HUES6 (cell line): ENCODE measurements at regions not wholly inside any gene's neighbourhood (a gene's known extent, or its start where the extent isn't known, plus 50 kb on each side); places are given as distances from the start of the nearest gene placed in this dataset.

ENCODE experiments used
- H3K27ac ChIP-seq: 2 replicates; pipeline ENCODE4 v1.7.0; 2013; ENCODE audit warnings: low read depth, mild to moderate bottlenecking, low read length, inconsistent platforms
- H3K27me3 ChIP-seq: 2 replicates; pipeline ENCODE4 v1.6.1; 2013; ENCODE audit warnings: low read length; ENCODE audit not compliant: control insufficient read depth, insufficient read depth
- H3K36me3 ChIP-seq: 2 replicates; pipeline ENCODE4 v1.6.1; 2013; ENCODE audit warnings: low read length; ENCODE audit not compliant: control insufficient read depth, insufficient read depth
- H3K4me1 ChIP-seq: 2 replicates; pipeline ENCODE4 v1.6.1; 2013; ENCODE audit warnings: low read length; ENCODE audit not compliant: control insufficient read depth, insufficient read depth
- H3K4me3 ChIP-seq: 2 replicates; pipeline ENCODE4 v1.5.1; 2013; ENCODE audit warnings: low read depth, low read length
- H3K9ac ChIP-seq: one replicate; pipeline ENCODE4 v1.6.1; 2013; ENCODE audit warnings: mild to moderate bottlenecking, low read length
- H3K9me3 ChIP-seq: 2 replicates; pipeline ENCODE4 v1.6.1; 2013; ENCODE audit warnings: low read depth, low read length; ENCODE audit not compliant: control insufficient read depth, insufficient read depth

GRCh38 chr2:125125902-125126301, 1100.8 kb downstream of the CNTNAP5 start:
- Histone ChIP-seq H3K27me3 (no peaks in the 10 kb centered on the region), H3K27ac (no peak overlapping the region), H3K36me3 (no peaks in the 10 kb centered on the region), H3K4me3 (no peak overlapping the region), H3K4me1 (no peaks in the 10 kb centered on the region), H3K9ac (no peak overlapping the region), H3K9me3 (no peaks in the 10 kb centered on the region)

GRCh38 chr2:125160947-125161346, 1135.9 kb downstream of the CNTNAP5 start:
- Histone ChIP-seq H3K4me1 (no peaks in the 10 kb centered on the region), H3K9ac (no peak overlapping the region), H3K4me3 (no peak overlapping the region), H3K36me3 (no peaks in the 10 kb centered on the region), H3K27me3 (no peaks in the 10 kb centered on the region), H3K27ac (no peak overlapping the region), H3K9me3 (no peaks in the 10 kb centered on the region)

GRCh38 chr2:125167152-125167551, 1142.1 kb downstream of the CNTNAP5 start:
- H3K9me3 ChIP-seq = no peaks in the 10 kb centered on the region
- no peak overlapping the region for H3K27ac ChIP-seq
- no peaks in the 10 kb centered on the region for H3K4me1 ChIP-seq
- no peaks in the 10 kb centered on the region for H3K27me3 ChIP-seq
- H3K36me3 ChIP-seq = no peaks in the 10 kb centered on the region
- no peak overlapping the region for H3K4me3 ChIP-seq
- H3K9ac ChIP-seq = no peak overlapping the region

- H3K27ac ChIP-seq = no peak overlapping the region
- H3K4me1 ChIP-seq = no peaks in the 10 kb centered on the region
- no peaks in the 10 kb centered on the region for H3K36me3 ChIP-seq
- no peaks in the 10 kb centered on the region; the same call in 1 of the 2 replicates for H3K9me3 ChIP-seq
- H3K4me3 ChIP-seq = no peak overlapping the region
- H3K9ac ChIP-seq = no peak overlapping the region
- no peaks in the 10 kb centered on the region for H3K27me3 ChIP-seq
These were observed 1142.7 kb downstream of the CNTNAP5 start for GRCh38 chr2:125167820-125168219.

GRCh38 chr2:125168442-125168841, 1143.4 kb downstream of the CNTNAP5 start:
- Histone ChIP-seq H3K27ac (no peak overlapping the region), H3K4me3 (no peak overlapping the region), H3K4me1 (no peaks in the 10 kb centered on the region), H3K36me3 (no peaks in the 10 kb centered on the region), H3K9ac (no peak overlapping the region), H3K27me3 (no peaks in the 10 kb centered on the region), H3K9me3 (no peaks in the 10 kb centered on the region; the same call in 1 of the 2 replicates)

GRCh38 chr2:125169022-125169763, 1144.1 kb downstream of the CNTNAP5 start:
- Histone ChIP-seq H3K36me3 (no peaks in the 10 kb centered on the region), H3K9ac (no peak overlapping the region), H3K4me1 (no peaks in the 10 kb centered on the region), H3K27ac (no peak overlapping the region), H3K27me3 (no peaks in the 10 kb centered on the region), H3K9me3 (peaks cover 3% of the 10 kb centered on the region; the same call in 1 of the 2 replicates), H3K4me3 (no peak overlapping the region)

- Histone ChIP-seq H3K9me3 (peaks cover 3% of the 10 kb centered on the region; the same call in 1 of the 2 replicates), H3K36me3 (no peaks in the 10 kb centered on the region), H3K27ac (no peak overlapping the region), H3K9ac (no peak overlapping the region), H3K27me3 (no peaks in the 10 kb centered on the region), H3K4me1 (no peaks in the 10 kb centered on the region), H3K4me3 (no peak overlapping the region)
These were observed 1144.7 kb downstream of the CNTNAP5 start for GRCh38 chr2:125169764-125170146.

- Histone ChIP-seq H3K9me3 (peaks cover 7% of the 10 kb centered on the region; the same call in 1 of the 2 replicates), H3K9ac (no peak overlapping the region), H3K4me1 (peaks cover 5% of the 10 kb centered on the region; the same call in 1 of the 2 replicates), H3K27ac (no peak overlapping the region), H3K4me3 (no peak overlapping the region), H3K27me3 (no peaks in the 10 kb centered on the region), H3K36me3 (no peaks in the 10 kb centered on the region)
These were observed 1147.1 kb downstream of the CNTNAP5 start for GRCh38 chr2:125172181-125172580.

- Histone ChIP-seq H3K9ac (no peak overlapping the region), H3K9me3 (peaks cover 7% of the 10 kb centered on the region; the same call in 1 of the 2 replicates), H3K27me3 (no peaks in the 10 kb centered on the region), H3K36me3 (no peaks in the 10 kb centered on the region), H3K4me3 (no peak overlapping the region), H3K4me1 (peaks cover 5% of the 10 kb centered on the region; the same call in 1 of the 2 replicates), H3K27ac (no peak overlapping the region)
These were observed 1150.3 kb downstream of the CNTNAP5 start for GRCh38 chr2:125175415-125175814.

- no peak overlapping the region for H3K9ac ChIP-seq
- no peaks in the 10 kb centered on the region for H3K27me3 ChIP-seq
- H3K4me1 ChIP-seq = peaks cover 5% of the 10 kb centered on the region; the same call in 1 of the 2 replicates
- no peaks in the 10 kb centered on the region for H3K9me3 ChIP-seq
- H3K4me3 ChIP-seq = no peak overlapping the region
- H3K36me3 ChIP-seq = no peaks in the 10 kb centered on the region
- H3K27ac ChIP-seq = no peak overlapping the region
These were observed 1160.7 kb downstream of the CNTNAP5 start for GRCh38 chr2:125185691-125186270.

- no peak overlapping the region for H3K27ac ChIP-seq
- no peaks in the 10 kb centered on the region; the same call in 1 of the 2 replicates for H3K4me1 ChIP-seq
- H3K36me3 ChIP-seq = no peaks in the 10 kb centered on the region
- H3K4me3 ChIP-seq = no peak overlapping the region
- no peaks in the 10 kb centered on the region for H3K27me3 ChIP-seq
- H3K9me3 ChIP-seq = no peaks in the 10 kb centered on the region
- no peak overlapping the region for H3K9ac ChIP-seq
These were observed 1182.3 kb downstream of the CNTNAP5 start for GRCh38 chr2:125207431-125207830.
